ENCODE measurements at regions not wholly inside any gene's neighbourhood (a gene's known extent, or its start where the extent isn't known, plus 50 kb on each side); places are given as distances from the start of the nearest gene placed in this dataset.

DNA sequence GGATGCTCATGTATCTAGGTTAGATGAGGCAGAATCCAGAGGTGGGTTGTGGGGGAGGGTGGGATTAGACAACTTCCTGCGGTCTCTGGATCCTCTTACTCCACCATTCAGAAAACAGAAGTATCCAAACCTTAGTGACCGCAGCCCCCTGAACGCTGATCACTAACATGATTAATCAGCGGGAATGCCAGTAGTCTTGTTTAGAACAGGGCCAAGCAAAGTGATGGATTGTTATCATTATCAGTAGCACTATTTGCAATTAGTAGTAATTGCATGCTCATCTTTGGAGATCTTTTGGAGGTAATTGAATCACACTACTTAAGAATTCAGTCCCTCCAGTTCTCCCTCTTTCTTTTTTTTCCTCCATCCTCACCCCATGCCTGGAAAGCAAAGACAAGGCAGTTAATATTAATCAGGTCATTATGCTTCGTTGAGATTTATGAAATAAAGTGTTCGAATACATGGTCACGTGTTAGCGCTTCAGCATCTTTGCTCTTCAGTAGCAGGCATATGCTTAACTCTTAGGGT, 182.8 kb upstream of the NTF3 start:
- Mint-ChIP-seq H3K9me3 (no peaks in the 10 kb centered on the region), H3K36me3 (no peaks in the 10 kb centered on the region), H3K27me3 (ENCODE audit: low read depth in 3 of 3) (peaks cover 0 to 6% (median 3%) of the 10 kb centered on the region in 3 donors), H3K27ac (no peak overlapping the region), H3K4me1 (no peaks in the 10 kb centered on the region), H3K4me3 (no peak overlapping the region)
- no peak overlapping the region for H3K4me3 ChIP-seq (replicated peaks in 1 of 3; ENCODE audit: low read depth in 2 of 3, low read length in 3 of 3)
- H3K4me1 ChIP-seq (ENCODE audit: control insufficient read depth in 1 of 2, insufficient read depth in 2 of 2, low read length in 2 of 2), result no peaks in the 10 kb centered on the region
- no peaks in the 10 kb centered on the region for H3K9me3 ChIP-seq (replicated peaks in 1 of 2; ENCODE audit: control insufficient read depth in 1 of 2, insufficient read depth in 1 of 2, low read length in 2 of 2)
- no peaks in the 10 kb centered on the region for H3K36me3 ChIP-seq (replicated peaks in 1 of 2; ENCODE audit: control insufficient read depth in 1 of 2, insufficient read depth in 2 of 2, low read length in 2 of 2)
- H3K79me2 ChIP-seq (ENCODE audit: insufficient read depth, low read length), result no peaks in the 10 kb centered on the region
- H2AFZ ChIP-seq (ENCODE audit: insufficient read depth, low read depth, low read length, poor library complexity, severe bottlenecking), result no peak overlapping the region
- H3K27me3 ChIP-seq (ENCODE audit: control insufficient read depth in 2 of 2, insufficient read depth in 2 of 2, low read length in 2 of 2), result no peaks in the 10 kb centered on the region
- 93% methylated on average over 5 of the region's 8 CpGs for WGBS (ENCODE audit: insufficient coverage)
- H4K20me1 ChIP-seq (ENCODE audit: insufficient read depth, low read length), result no peaks in the 10 kb centered on the region
- H3K27ac ChIP-seq (ENCODE audit: low read depth in 1 of 2, low read length in 2 of 2), result no peak overlapping the region
- no peak for DNase-seq
- no peak overlapping the region for H3K4me2 ChIP-seq (replicated peaks; ENCODE audit: extremely low read depth, low read length, poor library complexity, severe bottlenecking)
- no peak overlapping the region for H3K9ac ChIP-seq (ENCODE audit: insufficient read depth, low read length, poor library complexity, severe bottlenecking)
- intact Hi-C loops (cut with micrococcal nuclease), result no loop called here
- TF ChIP-seq, protein P1, sequence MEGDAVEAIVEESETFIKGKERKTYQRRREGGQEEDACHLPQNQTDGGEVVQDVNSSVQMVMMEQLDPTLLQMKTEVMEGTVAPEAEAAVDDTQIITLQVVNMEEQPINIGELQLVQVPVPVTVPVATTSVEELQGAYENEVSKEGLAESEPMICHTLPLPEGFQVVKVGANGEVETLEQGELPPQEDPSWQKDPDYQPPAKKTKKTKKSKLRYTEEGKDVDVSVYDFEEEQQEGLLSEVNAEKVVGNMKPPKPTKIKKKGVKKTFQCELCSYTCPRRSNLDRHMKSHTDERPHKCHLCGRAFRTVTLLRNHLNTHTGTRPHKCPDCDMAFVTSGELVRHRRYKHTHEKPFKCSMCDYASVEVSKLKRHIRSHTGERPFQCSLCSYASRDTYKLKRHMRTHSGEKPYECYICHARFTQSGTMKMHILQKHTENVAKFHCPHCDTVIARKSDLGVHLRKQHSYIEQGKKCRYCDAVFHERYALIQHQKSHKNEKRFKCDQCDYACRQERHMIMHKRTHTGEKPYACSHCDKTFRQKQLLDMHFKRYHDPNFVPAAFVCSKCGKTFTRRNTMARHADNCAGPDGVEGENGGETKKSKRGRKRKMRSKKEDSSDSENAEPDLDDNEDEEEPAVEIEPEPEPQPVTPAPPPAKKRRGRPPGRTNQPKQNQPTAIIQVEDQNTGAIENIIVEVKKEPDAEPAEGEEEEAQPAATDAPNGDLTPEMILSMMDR (IDR thresholded peaks at IDR 0.05), result no peak

DNA sequence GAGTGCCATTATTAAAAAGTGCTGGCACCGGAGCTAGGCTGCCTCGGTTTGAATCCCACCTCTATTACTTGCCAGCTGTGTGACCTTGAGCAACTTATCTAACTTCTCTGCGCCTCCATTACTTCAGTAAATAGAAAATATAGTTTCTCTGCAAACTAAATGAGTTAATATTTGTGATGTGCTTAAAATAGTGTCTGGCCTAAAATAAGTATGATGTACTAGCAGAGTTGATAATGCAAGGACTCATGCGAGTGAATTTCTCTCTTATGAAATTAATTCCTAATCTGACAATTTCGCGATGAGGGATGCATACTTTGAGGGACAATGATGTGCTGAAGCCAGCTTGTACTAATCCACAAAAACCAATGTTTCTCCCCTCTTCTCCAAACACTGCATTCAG, 180.8 kb upstream of the NTF3 start:
- Histone ChIP-seq H4K20me1 (ENCODE audit: insufficient read depth, low read length) (no peaks in the 10 kb centered on the region), H3K27me3 (ENCODE audit: control insufficient read depth in 2 of 2, insufficient read depth in 2 of 2, low read length in 2 of 2) (no peaks in the 10 kb centered on the region), H2AFZ (ENCODE audit: insufficient read depth, low read depth, low read length, poor library complexity, severe bottlenecking) (no peak overlapping the region), H3K4me1 (ENCODE audit: control insufficient read depth in 1 of 2, insufficient read depth in 2 of 2, low read length in 2 of 2) (no peaks in the 10 kb centered on the region), H3K9me3 (replicated peaks in 1 of 2; ENCODE audit: control insufficient read depth in 1 of 2, insufficient read depth in 1 of 2, low read length in 2 of 2) (no peaks in the 10 kb centered on the region), H3K79me2 (ENCODE audit: insufficient read depth, low read length) (no peaks in the 10 kb centered on the region), H3K4me3 (replicated peaks in 1 of 3; ENCODE audit: low read depth in 2 of 3, low read length in 3 of 3) (no peak overlapping the region), H3K27ac (ENCODE audit: low read depth in 1 of 2, low read length in 2 of 2) (no peak overlapping the region), H3K4me2 (replicated peaks; ENCODE audit: extremely low read depth, low read length, poor library complexity, severe bottlenecking) (no peak overlapping the region), H3K9ac (ENCODE audit: insufficient read depth, low read length, poor library complexity, severe bottlenecking) (no peak overlapping the region), H3K36me3 (replicated peaks in 1 of 2; ENCODE audit: control insufficient read depth in 1 of 2, insufficient read depth in 2 of 2, low read length in 2 of 2) (no peaks in the 10 kb centered on the region)
- no peaks in the 10 kb centered on the region for H3K36me3 Mint-ChIP-seq
- no peak overlapping the region for H3K4me3 Mint-ChIP-seq
- TF ChIP-seq, protein P1 (IDR thresholded peaks at IDR 0.05), result no peak
- intact Hi-C loops (cut with micrococcal nuclease), result no loop called here
- no peak overlapping the region for H3K27ac Mint-ChIP-seq
- WGBS (ENCODE audit: insufficient coverage), result 100% methylated on average over 3 of the region's 6 CpGs
- peaks cover 2 to 6% (median 2%) of the 10 kb centered on the region in 3 donors for H3K27me3 Mint-ChIP-seq (ENCODE audit: low read depth in 3 of 3)
- H3K9me3 Mint-ChIP-seq, result no peaks in the 10 kb centered on the region
- DNase-seq, result no peak
- H3K4me1 Mint-ChIP-seq, result no peaks in the 10 kb centered on the region
